ENCODE measurements at regions not wholly inside any gene's neighbourhood (a gene's known extent, or its start where the extent isn't known, plus 50 kb on each side); places are given as distances from the start of the nearest gene placed in this dataset.
A peak's percentile ranks its signal among the peaks of the same experiment; 100 is the strongest.
"Not testable (repeated sequence)": the region's sequence is repeated elsewhere in the genome, so short reads cannot be mapped to it uniquely, and the experiment has no call there.

DNA sequence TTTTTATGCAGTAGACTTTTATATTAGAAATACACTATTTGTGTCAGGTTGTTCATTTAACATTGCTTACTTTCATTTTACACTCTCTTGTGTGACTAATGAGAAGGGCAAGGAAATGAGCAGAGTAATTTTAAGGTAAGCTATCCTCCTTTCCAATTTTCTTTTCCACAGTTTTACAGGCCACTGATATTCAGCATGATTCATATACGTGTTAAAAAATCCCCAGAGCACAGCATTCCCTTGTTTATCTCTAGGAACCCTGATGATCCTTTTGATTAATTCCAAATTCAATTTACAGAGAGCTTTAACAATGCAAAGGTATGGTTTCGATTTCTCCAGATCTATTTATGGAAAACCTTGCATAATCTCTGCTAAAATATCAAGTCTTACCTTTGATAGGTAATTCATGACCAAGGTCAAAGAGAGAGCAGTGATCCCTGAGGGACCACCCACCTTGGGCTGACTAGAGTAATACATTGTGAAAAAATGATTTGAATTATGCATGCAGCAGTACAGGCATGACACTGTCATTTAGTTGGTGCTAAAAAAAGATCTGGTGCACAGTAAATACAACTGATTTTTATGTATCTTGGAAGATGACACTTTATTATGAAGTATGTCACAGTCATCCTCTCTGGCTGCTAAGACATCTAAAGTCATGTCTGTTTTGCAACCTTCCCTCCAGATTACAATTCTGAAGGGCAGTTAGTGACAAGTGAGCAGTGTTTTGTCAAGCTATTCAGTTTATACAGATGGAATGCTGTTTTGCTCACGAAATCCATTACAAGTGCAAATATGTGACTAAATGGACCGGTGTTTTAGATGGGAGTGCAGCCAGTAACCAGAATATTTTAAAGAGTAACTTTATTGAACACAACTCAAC is 736.6 kb downstream of the EPHA7 start:
- no peak for DNase-seq
- Histone ChIP-seq H3K36me3 (ENCODE audit: control insufficient read depth in 4 of 4, insufficient read depth in 4 of 4, low read length in 3 of 4) (no peaks in the 10 kb centered on the region), H3K4me3 (ENCODE audit: control insufficient read depth in 1 of 7, extremely low read depth in 1 of 7, insufficient read depth in 4 of 7, low read depth in 2 of 7, low read length in 6 of 7) (no peak overlapping the region), H3K4me1 (ENCODE audit: control extremely low read depth in 1 of 4, control insufficient read depth in 4 of 4, insufficient read depth in 4 of 4, low read length in 3 of 4) (no peaks in the 10 kb centered on the region), H3K27me3 (replicated peaks in 2 of 5; ENCODE audit: control insufficient read depth in 4 of 5, insufficient read depth in 5 of 5, low read length in 4 of 5) (no peaks in the 10 kb centered on the region), H3K27ac (ENCODE audit: insufficient read depth in 1 of 2, low read depth in 1 of 2, low read length in 2 of 2, poor library complexity in 1 of 2, severe bottlenecking in 2 of 2) (no peak overlapping the region), H3K9me3 (ENCODE audit: control extremely low read depth in 1 of 5, control insufficient read depth in 4 of 5, insufficient read depth in 2 of 5, low read depth in 1 of 5, low read length in 4 of 5) (no peaks in the 10 kb centered on the region)
- ChIA-PET CTCF (no interaction called here), POLR2A (no interaction called here)
- 100% methylated on average over 1 of the region's 4 CpGs for WGBS (ENCODE audit: insufficient coverage)

DNA sequence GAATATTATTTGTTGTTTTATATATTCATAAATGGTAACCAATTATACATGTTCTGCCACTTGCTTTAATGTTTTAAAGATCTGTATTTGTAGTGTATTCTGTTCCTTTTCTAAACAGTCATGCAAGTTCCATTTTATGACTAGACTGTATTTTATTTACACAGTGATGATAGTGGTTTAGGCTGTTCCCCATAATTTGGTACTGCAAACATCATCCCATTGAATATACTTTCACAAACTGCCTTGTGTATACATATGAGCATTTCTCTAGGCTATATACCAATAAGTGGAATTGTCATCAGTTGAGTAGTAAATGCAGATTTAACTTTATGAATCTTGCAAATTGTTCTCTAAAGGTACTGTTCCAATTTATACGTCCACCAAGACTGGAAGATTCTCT is 738.0 kb downstream of the EPHA7 start:
- Histone ChIP-seq H3K4me1 (ENCODE audit: control extremely low read depth in 1 of 4, control insufficient read depth in 4 of 4, insufficient read depth in 4 of 4, low read length in 3 of 4) (no peaks in the 10 kb centered on the region), H3K27me3 (replicated peaks in 2 of 5; ENCODE audit: control insufficient read depth in 4 of 5, insufficient read depth in 5 of 5, low read length in 4 of 5) (no peaks in the 10 kb centered on the region), H3K27ac (ENCODE audit: insufficient read depth in 1 of 2, low read depth in 1 of 2, low read length in 2 of 2, poor library complexity in 1 of 2, severe bottlenecking in 2 of 2) (no peak overlapping the region), H3K36me3 (ENCODE audit: control insufficient read depth in 4 of 4, insufficient read depth in 4 of 4, low read length in 3 of 4) (no peaks in the 10 kb centered on the region), H3K9me3 (ENCODE audit: control extremely low read depth in 1 of 5, control insufficient read depth in 4 of 5, insufficient read depth in 2 of 5, low read depth in 1 of 5, low read length in 4 of 5) (no peaks in the 10 kb centered on the region), H3K4me3 (ENCODE audit: control insufficient read depth in 1 of 7, extremely low read depth in 1 of 7, insufficient read depth in 4 of 7, low read depth in 2 of 7, low read length in 6 of 7) (no peak overlapping the region)
- POLR2A ChIA-PET: no interaction called here
- CTCF ChIA-PET: no interaction called here
- DNase-seq: no peak
- WGBS (ENCODE audit: insufficient coverage): no CpG with 5 or more reads among the region's 1 CpG

- H3K27ac ChIP-seq (ENCODE audit: insufficient read depth in 1 of 2, low read depth in 1 of 2, low read length in 2 of 2, poor library complexity in 1 of 2, severe bottlenecking in 2 of 2); H3K4me3 ChIP-seq (ENCODE audit: control insufficient read depth in 1 of 7, extremely low read depth in 1 of 7, insufficient read depth in 4 of 7, low read depth in 2 of 7, low read length in 6 of 7); H3K36me3 ChIP-seq (ENCODE audit: control insufficient read depth in 4 of 4, insufficient read depth in 4 of 4, low read length in 3 of 4); H3K27me3 ChIP-seq (replicated peaks in 2 of 5; ENCODE audit: control insufficient read depth in 4 of 5, insufficient read depth in 5 of 5, low read length in 4 of 5); H3K4me1 ChIP-seq (ENCODE audit: control extremely low read depth in 1 of 4, control insufficient read depth in 4 of 4, insufficient read depth in 4 of 4, low read length in 3 of 4); POLR2A ChIA-PET; H3K9me3 ChIP-seq (ENCODE audit: control extremely low read depth in 1 of 5, control insufficient read depth in 4 of 5, insufficient read depth in 2 of 5, low read depth in 1 of 5, low read length in 4 of 5); DNase-seq: not testable (repeated sequence)
- CTCF ChIA-PET: interaction anchor here (0.9 kb wide), 1 partner anchor 34 kb away, joined by 3 read pairs; no protein-coding TSS in a partner anchor
Measured at GRCh38 chr6:92671462-92671861, 747.9 kb downstream of the EPHA7 start.

DNA sequence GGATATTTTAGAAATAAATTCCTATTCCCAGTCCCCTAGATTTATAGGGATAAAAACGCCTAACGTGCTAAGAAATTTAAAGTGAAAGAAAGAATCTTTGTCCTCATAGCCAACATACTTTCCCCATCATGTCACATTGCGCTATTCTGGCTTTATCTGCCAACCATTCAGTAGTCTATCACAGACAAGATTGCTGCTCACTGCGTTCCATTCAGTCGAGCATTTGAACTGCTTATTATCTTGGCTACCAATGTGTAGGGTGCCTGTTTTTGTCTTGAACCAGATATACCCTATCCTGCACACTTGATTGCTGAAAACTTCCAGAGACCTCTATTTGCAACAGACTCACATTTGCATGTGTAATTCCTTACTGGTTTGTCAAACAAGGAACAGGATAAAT is 751.5 kb downstream of the EPHA7 start:
- Histone ChIP-seq H3K27ac (ENCODE audit: insufficient read depth in 1 of 2, low read depth in 1 of 2, low read length in 2 of 2, poor library complexity in 1 of 2, severe bottlenecking in 2 of 2) (no peak overlapping the region), H3K27me3 (replicated peaks in 2 of 5; ENCODE audit: control insufficient read depth in 4 of 5, insufficient read depth in 5 of 5, low read length in 4 of 5) (no peaks in the 10 kb centered on the region), H3K36me3 (ENCODE audit: control insufficient read depth in 4 of 4, insufficient read depth in 4 of 4, low read length in 3 of 4) (no peaks in the 10 kb centered on the region), H3K4me3 (ENCODE audit: control insufficient read depth in 1 of 7, extremely low read depth in 1 of 7, insufficient read depth in 4 of 7, low read depth in 2 of 7, low read length in 6 of 7) (no peak overlapping the region), H3K9me3 (ENCODE audit: control extremely low read depth in 1 of 5, control insufficient read depth in 4 of 5, insufficient read depth in 2 of 5, low read depth in 1 of 5, low read length in 4 of 5) (peaks cover 0 to 1% (median 0%) of the 10 kb centered on the region in 5 experiments), H3K4me1 (ENCODE audit: control extremely low read depth in 1 of 4, control insufficient read depth in 4 of 4, insufficient read depth in 4 of 4, low read length in 3 of 4) (no peaks in the 10 kb centered on the region)
- WGBS (ENCODE audit: insufficient coverage): 73% methylated on average over 5 of the region's 5 CpGs
- DNase-seq: no peak
- POLR2A ChIA-PET: no interaction called here
- CTCF ChIA-PET: no interaction called here

DNA sequence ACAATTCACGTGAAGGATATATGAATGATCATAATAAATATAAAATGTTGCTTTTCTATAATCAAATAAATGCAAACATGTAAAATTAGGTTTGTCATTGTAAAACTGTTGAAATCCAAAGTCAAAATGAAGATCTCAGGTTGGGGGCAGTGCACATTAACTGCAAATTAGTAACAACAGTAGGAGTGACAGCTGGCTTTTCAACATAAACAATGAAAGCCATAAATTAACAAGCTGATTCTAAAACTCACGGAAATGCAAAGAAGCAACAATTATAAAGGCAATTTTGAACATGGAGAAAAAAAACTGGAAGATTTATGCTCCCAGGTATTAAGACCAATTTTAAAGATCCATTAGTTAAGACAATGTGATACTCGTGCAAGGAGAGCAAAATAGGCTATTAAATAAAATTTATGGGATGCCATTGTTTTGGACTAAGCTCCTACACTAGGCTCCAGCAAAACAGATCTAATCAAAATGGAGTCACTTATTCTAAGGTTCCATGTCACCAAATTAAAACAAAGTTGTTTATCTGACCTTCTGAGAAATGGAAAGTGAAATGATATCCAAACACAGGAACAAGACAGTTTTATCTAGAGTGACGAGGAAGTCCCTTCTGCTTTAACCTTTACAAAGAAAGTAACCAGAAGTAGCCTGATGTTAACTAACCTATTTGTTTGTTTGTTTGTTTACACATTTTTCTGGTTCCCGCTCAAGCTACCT is 770.8 kb downstream of the EPHA7 start:
- DNase-seq: no peak
- Histone ChIP-seq H3K4me3 (ENCODE audit: control insufficient read depth in 1 of 7, extremely low read depth in 1 of 7, insufficient read depth in 4 of 7, low read depth in 2 of 7, low read length in 6 of 7) (no peak overlapping the region), H3K36me3 (ENCODE audit: control insufficient read depth in 4 of 4, insufficient read depth in 4 of 4, low read length in 3 of 4) (no peaks in the 10 kb centered on the region), H3K9me3 (ENCODE audit: control extremely low read depth in 1 of 5, control insufficient read depth in 4 of 5, insufficient read depth in 2 of 5, low read depth in 1 of 5, low read length in 4 of 5) (no peaks in the 10 kb centered on the region), H3K27me3 (replicated peaks in 2 of 5; ENCODE audit: control insufficient read depth in 4 of 5, insufficient read depth in 5 of 5, low read length in 4 of 5) (no peaks in the 10 kb centered on the region), H3K4me1 (ENCODE audit: control extremely low read depth in 1 of 4, control insufficient read depth in 4 of 4, insufficient read depth in 4 of 4, low read length in 3 of 4) (no peaks in the 10 kb centered on the region), H3K27ac (ENCODE audit: insufficient read depth in 1 of 2, low read depth in 1 of 2, low read length in 2 of 2, poor library complexity in 1 of 2, severe bottlenecking in 2 of 2) (no peak overlapping the region)
- ChIA-PET CTCF (interaction anchor here (1.1 kb wide), 1 partner anchor 9 kb away, joined by 5 read pairs; no protein-coding TSS in a partner anchor), POLR2A (no interaction called here)
- WGBS (ENCODE audit: insufficient coverage): 67% methylated on average over 1 of the region's 5 CpGs

DNA sequence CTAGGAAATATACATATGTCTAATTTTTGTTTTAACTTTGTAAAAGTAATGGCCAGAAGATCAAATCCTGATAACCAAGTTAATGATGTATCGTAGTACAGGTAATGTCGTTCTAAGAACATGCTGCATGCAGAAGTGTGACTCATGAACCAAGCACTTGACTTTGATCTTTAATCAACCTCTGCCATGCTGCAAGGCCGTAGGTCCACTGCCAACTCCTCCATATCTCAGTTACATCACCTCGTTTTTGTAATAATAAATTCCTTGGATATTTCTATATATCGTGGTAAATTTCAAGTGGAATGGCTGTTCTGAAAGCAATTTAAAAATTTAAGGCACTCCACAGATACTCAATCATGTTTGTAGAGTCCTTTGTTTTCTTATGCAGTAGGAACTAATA is 771.7 kb downstream of the EPHA7 start:
- DNase-seq: no peak
- WGBS (ENCODE audit: insufficient coverage): 100% methylated on average over 2 of the region's 5 CpGs
- CTCF ChIA-PET: no interaction called here

GRCh38 chr6:92644104-92644791 is 775.1 kb downstream of the EPHA7 start:
- CTCF ChIA-PET, POLR2A ChIA-PET: not testable (repeated sequence)

More for the DNA sequence above, 771.7 kb downstream of the EPHA7 start:
- Histone ChIP-seq H3K4me1 (ENCODE audit: control extremely low read depth in 1 of 4, control insufficient read depth in 4 of 4, insufficient read depth in 4 of 4, low read length in 3 of 4) (no peaks in the 10 kb centered on the region), H3K9me3 (ENCODE audit: control extremely low read depth in 1 of 5, control insufficient read depth in 4 of 5, insufficient read depth in 2 of 5, low read depth in 1 of 5, low read length in 4 of 5) (no peaks in the 10 kb centered on the region), H3K36me3 (ENCODE audit: control insufficient read depth in 4 of 4, insufficient read depth in 4 of 4, low read length in 3 of 4) (no peaks in the 10 kb centered on the region), H3K27me3 (replicated peaks in 2 of 5; ENCODE audit: control insufficient read depth in 4 of 5, insufficient read depth in 5 of 5, low read length in 4 of 5) (no peaks in the 10 kb centered on the region), H3K27ac (ENCODE audit: insufficient read depth in 1 of 2, low read depth in 1 of 2, low read length in 2 of 2, poor library complexity in 1 of 2, severe bottlenecking in 2 of 2) (no peak overlapping the region), H3K4me3 (ENCODE audit: control insufficient read depth in 1 of 7, extremely low read depth in 1 of 7, insufficient read depth in 4 of 7, low read depth in 2 of 7, low read length in 6 of 7) (no peak overlapping the region)
- POLR2A ChIA-PET: no interaction called here

More at GRCh38 chr6:92644104-92644791, 775.1 kb downstream of the EPHA7 start:
- H3K4me1 ChIP-seq (ENCODE audit: control extremely low read depth in 1 of 4, control insufficient read depth in 4 of 4, insufficient read depth in 4 of 4, low read length in 3 of 4); H3K36me3 ChIP-seq (ENCODE audit: control insufficient read depth in 4 of 4, insufficient read depth in 4 of 4, low read length in 3 of 4); H3K27ac ChIP-seq (ENCODE audit: insufficient read depth in 1 of 2, low read depth in 1 of 2, low read length in 2 of 2, poor library complexity in 1 of 2, severe bottlenecking in 2 of 2); H3K27me3 ChIP-seq (replicated peaks in 2 of 5; ENCODE audit: control insufficient read depth in 4 of 5, insufficient read depth in 5 of 5, low read length in 4 of 5); H3K4me3 ChIP-seq (ENCODE audit: control insufficient read depth in 1 of 7, extremely low read depth in 1 of 7, insufficient read depth in 4 of 7, low read depth in 2 of 7, low read length in 6 of 7); H3K9me3 ChIP-seq (ENCODE audit: control extremely low read depth in 1 of 5, control insufficient read depth in 4 of 5, insufficient read depth in 2 of 5, low read depth in 1 of 5, low read length in 4 of 5): not testable (repeated sequence)
- 72% methylated on average over 22 of the region's 25 CpGs for WGBS (ENCODE audit: insufficient coverage)
- peak; percentile 11 to 33 (median 31) for DNase-seq

Measured in common myeloid progenitor, CD34-positive (primary cell).